ENCODE measurements at regions not wholly inside any gene's neighbourhood (a gene's known extent, or its start where the extent isn't known, plus 50 kb on each side); places are given as distances from the start of the nearest gene placed in this dataset.

- no peak for DNase-seq (ENCODE audit: low spot score)
Observed at GRCh38 chr2:78301166-78301789, 724.2 kb upstream of the REG3G start.

- no peak for DNase-seq (ENCODE audit: low spot score)
Observed at GRCh38 chr2:78304678-78305077, 720.8 kb upstream of the REG3G start.

- no peak for DNase-seq (ENCODE audit: low spot score)
Observed at GRCh38 chr2:78309460-78309859, 716.0 kb upstream of the REG3G start.

GRCh38 chr2:78315368-78315767, 710.1 kb upstream of the REG3G start:
- no peak for DNase-seq (ENCODE audit: low spot score)

- no peak for DNase-seq (ENCODE audit: low spot score)
Observed at GRCh38 chr2:78318275-78318674, 707.2 kb upstream of the REG3G start.

- no peak for DNase-seq (ENCODE audit: low spot score)
Observed at GRCh38 chr2:78330193-78330592, 695.3 kb upstream of the REG3G start.

- DNase-seq (ENCODE audit: low spot score), result no peak
Observed at GRCh38 chr2:78351208-78351607, 674.3 kb upstream of the REG3G start.

- no peak for DNase-seq (ENCODE audit: low spot score)
Observed at GRCh38 chr2:78353168-78353567, 672.3 kb upstream of the REG3G start.

GRCh38 chr2:78355967-78356366, 669.5 kb upstream of the REG3G start:
- no peak for DNase-seq (ENCODE audit: low spot score)

GRCh38 chr2:78383576-78383975, 641.9 kb upstream of the REG3G start:
- DNase-seq (ENCODE audit: low spot score), result no peak

- no peak for DNase-seq (ENCODE audit: low spot score)
Observed at GRCh38 chr2:78397198-78397597, 628.3 kb upstream of the REG3G start.

GRCh38 chr2:78407960-78408794, 617.3 kb upstream of the REG3G start:
- no peak for DNase-seq (ENCODE audit: low spot score)

GRCh38 chr2:78408795-78409118, 616.7 kb upstream of the REG3G start:
- DNase-seq (ENCODE audit: low spot score), result no peak

- DNase-seq (ENCODE audit: low spot score), result no peak
Observed at GRCh38 chr2:78411303-78411702, 614.2 kb upstream of the REG3G start.

GRCh38 chr2:78416625-78417300, 608.7 kb upstream of the REG3G start:
- no peak for DNase-seq (ENCODE audit: low spot score)

- no peak for DNase-seq (ENCODE audit: low spot score)
Observed at GRCh38 chr2:78417355-78417754, 608.1 kb upstream of the REG3G start.

GRCh38 chr2:78418021-78418420, 607.5 kb upstream of the REG3G start:
- DNase-seq (ENCODE audit: low spot score), result no peak

- no peak for DNase-seq (ENCODE audit: low spot score)
Observed at GRCh38 chr2:78420132-78420531, 605.4 kb upstream of the REG3G start.

- DNase-seq (ENCODE audit: low spot score), result no peak
Observed at GRCh38 chr2:78423631-78424030, 601.9 kb upstream of the REG3G start.

GRCh38 chr2:78427170-78427569, 598.3 kb upstream of the REG3G start:
- DNase-seq (ENCODE audit: low spot score), result no peak

- no peak for DNase-seq (ENCODE audit: low spot score)
Observed at GRCh38 chr2:78431241-78431640, 594.3 kb upstream of the REG3G start.

GRCh38 chr2:78439122-78439521, 586.4 kb upstream of the REG3G start:
- DNase-seq (ENCODE audit: low spot score), result no peak

- DNase-seq (ENCODE audit: low spot score), result no peak
Observed at GRCh38 chr2:78455586-78455985, 569.9 kb upstream of the REG3G start.
